ENCODE measurements at regions not wholly inside any gene's neighbourhood (a gene's known extent, or its start where the extent isn't known, plus 50 kb on each side); places are given as distances from the start of the nearest gene placed in this dataset.

DNA sequence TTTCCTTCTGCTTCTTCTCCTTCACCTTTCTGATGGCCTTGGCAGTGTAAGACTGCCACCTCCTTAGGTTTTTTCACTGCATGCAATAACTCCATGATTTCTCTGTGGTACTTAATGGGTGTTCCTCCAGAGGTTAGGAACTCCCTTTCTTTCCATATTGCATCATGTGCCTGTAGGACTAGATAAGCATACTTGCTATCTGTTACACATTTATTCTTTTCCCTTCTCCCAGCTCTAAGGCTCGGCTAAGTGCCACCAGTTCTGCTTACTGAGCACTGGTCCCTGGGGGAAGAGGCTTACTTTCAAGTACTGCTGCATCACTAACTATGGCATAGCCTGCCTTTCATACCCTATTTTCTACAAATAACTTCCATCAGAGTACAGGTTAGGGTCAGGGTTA lies 351.8 kb downstream of the OTOL1 start:
- no peak for TF ChIP-seq CTCF (IDR thresholded peaks at IDR 0.05)
- TF ChIP-seq POLR2A (IDR thresholded peaks at IDR 0.05) = no peak

Data from tibial nerve (tissue), 3 donors.